Esophagus squamous epithelium (tissue), 5 donors: ENCODE measurements at regions not wholly inside any gene's neighbourhood (a gene's known extent, or its start where the extent isn't known, plus 50 kb on each side); places are given as distances from the start of the nearest gene placed in this dataset.

Source experiments
- DNase-seq: peaks from one replicate; lab custom pipeline; 2025; lab: John Stamatoyannopoulos, UW
- H3K27ac ChIP-seq, 4 donors: fragments of 200-600 bp; sonication (generic); one replicate each; pipeline ENCODE4 v1.5.1; 2016 to 2019; ENCODE audit warnings: mild to moderate bottlenecking in 1 of 4
- H3K27me3 ChIP-seq, 4 donors: fragments of 200-600 bp; sonication (generic); 1 replicate in 3 of 4; 2 replicates in 1 of 4; pipeline versions ENCODE4 v1.5.1 to v1.6.0; 2017 to 2021; ENCODE audit warnings: antibody characterized with exemption in 1 of 4
- H3K36me3 ChIP-seq, 3 donors: fragments of 200-600 bp; sonication (generic); one replicate each; pipeline ENCODE4 v1.5.1; 2016 to 2019
- H3K4me1 ChIP-seq, 3 donors: fragments of 200-600 bp; sonication (generic); one replicate each; pipeline ENCODE4 v1.5.1; 2017 to 2019
- H3K4me3 ChIP-seq, 4 donors: fragments of 200-600 bp; sonication (generic); 1 replicate in 3 of 4; 2 replicates in 1 of 4; pipeline ENCODE4 v1.5.1; 2016 to 2019; ENCODE audit warnings: mild to moderate bottlenecking in 2 of 4, moderate library complexity in 1 of 4
- H3K9me3 ChIP-seq, 3 donors: fragments of 200-600 bp; sonication (generic); one replicate each; pipeline ENCODE4 v1.5.1; 2016 to 2019
- POLR2A ChIP-seq, 4 donors: fragments of 450-650 bp; IDR thresholded peaks; one replicate each; pipeline ENCODE4 v1.6.1; 2017; ENCODE audit warnings: antibody characterized with exemption in 4 of 4, mild to moderate bottlenecking in 4 of 4, moderate library complexity in 3 of 4
- WGBS, 2 donors: methylation state at CpG; one replicate each; pipeline ENCODE4 v1.1.5; 2018; 5-methylcytosine and 5-hydroxymethylcytosine counted together
- intact Hi-C: fragments of 100-400 bp; cut with DNase I; formaldehyde crosslinking; loops from one replicate; pipeline ENCODE4 v1.15.0; 2022
- TF ChIP-seq, protein P1 (sequence below), 6 experiments: fragments of 450-650 bp in 4 of 6; fragments of 200-600 bp in 2 of 6; sonication (generic) in 2 of 6; IDR thresholded peaks; one replicate each; pipeline ENCODE4 v1.5.1; 2016 to 2019; ENCODE audit warnings: antibody characterized with exemption in 6 of 6, mild to moderate bottlenecking in 4 of 6, moderate library complexity in 4 of 6
- donor health status: DM: yes; HTN: yes; CAD: no.

DNA sequence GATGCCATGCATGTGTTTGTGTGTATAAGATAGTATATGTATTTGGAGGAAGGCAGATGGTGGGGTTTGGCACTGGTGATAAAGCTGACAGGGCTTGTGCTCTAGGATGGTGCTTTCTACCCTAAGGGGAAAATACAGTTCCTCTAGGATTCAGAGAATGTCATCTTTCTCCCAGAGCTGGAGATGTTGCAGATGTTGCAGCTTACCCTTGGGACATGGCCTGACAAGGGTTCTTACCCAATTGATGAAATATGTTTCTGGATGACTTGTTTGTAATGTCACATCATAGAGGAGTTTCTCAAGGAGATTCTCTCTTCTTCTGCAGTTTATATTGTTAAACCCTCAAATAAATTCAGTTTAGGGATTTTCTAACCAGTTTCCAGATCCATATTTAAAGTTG lies 52.5 kb upstream of the PITX2 start:
- no peaks in the 10 kb centered on the region for H3K9me3 ChIP-seq
- intact Hi-C loops = no loop called here
- H3K4me1 ChIP-seq = no peaks in the 10 kb centered on the region
- no peak overlapping the region for H3K4me3 ChIP-seq
- peaks cover 0 to 10% (median 0%) of the 10 kb centered on the region in 4 donors for H3K27me3 ChIP-seq
- no peak for DNase-seq
- no peaks in the 10 kb centered on the region for H3K36me3 ChIP-seq
- TF ChIP-seq, protein P1, sequence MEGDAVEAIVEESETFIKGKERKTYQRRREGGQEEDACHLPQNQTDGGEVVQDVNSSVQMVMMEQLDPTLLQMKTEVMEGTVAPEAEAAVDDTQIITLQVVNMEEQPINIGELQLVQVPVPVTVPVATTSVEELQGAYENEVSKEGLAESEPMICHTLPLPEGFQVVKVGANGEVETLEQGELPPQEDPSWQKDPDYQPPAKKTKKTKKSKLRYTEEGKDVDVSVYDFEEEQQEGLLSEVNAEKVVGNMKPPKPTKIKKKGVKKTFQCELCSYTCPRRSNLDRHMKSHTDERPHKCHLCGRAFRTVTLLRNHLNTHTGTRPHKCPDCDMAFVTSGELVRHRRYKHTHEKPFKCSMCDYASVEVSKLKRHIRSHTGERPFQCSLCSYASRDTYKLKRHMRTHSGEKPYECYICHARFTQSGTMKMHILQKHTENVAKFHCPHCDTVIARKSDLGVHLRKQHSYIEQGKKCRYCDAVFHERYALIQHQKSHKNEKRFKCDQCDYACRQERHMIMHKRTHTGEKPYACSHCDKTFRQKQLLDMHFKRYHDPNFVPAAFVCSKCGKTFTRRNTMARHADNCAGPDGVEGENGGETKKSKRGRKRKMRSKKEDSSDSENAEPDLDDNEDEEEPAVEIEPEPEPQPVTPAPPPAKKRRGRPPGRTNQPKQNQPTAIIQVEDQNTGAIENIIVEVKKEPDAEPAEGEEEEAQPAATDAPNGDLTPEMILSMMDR (IDR thresholded peaks at IDR 0.05) = no peak
- no peak for TF ChIP-seq POLR2A (IDR thresholded peaks at IDR 0.05)
- no peak overlapping the region for H3K27ac ChIP-seq

DNA sequence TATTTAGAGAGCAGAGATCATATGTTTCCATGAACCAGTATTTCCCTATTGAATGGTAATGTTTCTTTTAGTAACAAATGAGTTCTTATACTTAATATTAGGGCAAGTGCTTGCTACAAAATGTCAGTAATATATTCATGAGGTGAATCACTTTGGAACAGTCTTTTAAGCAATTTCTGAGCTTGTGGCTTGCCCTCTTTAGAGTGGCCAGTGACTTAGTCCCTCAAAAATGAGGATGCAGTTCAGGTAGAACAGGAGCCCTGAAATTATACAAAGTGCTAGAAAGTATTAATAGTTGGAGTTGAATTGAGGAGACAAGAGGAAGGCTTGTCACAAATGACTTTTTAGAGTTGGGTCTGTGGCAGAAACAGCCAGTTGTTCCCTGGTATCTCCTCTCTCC lies 53.4 kb upstream of the PITX2 start:
- H3K9me3 ChIP-seq = no peaks in the 10 kb centered on the region
- H3K27ac ChIP-seq = no peak overlapping the region
- no peaks in the 10 kb centered on the region for H3K36me3 ChIP-seq
- intact Hi-C loops = no loop called here
- TF ChIP-seq, protein P1 (IDR thresholded peaks at IDR 0.05) = no peak
- no peak for TF ChIP-seq POLR2A (IDR thresholded peaks at IDR 0.05)
- DNase-seq = no peak
- H3K4me1 ChIP-seq = no peaks in the 10 kb centered on the region
- H3K27me3 ChIP-seq = peaks cover 0 to 10% (median 0%) of the 10 kb centered on the region in 4 donors
- no peak overlapping the region for H3K4me3 ChIP-seq

DNA sequence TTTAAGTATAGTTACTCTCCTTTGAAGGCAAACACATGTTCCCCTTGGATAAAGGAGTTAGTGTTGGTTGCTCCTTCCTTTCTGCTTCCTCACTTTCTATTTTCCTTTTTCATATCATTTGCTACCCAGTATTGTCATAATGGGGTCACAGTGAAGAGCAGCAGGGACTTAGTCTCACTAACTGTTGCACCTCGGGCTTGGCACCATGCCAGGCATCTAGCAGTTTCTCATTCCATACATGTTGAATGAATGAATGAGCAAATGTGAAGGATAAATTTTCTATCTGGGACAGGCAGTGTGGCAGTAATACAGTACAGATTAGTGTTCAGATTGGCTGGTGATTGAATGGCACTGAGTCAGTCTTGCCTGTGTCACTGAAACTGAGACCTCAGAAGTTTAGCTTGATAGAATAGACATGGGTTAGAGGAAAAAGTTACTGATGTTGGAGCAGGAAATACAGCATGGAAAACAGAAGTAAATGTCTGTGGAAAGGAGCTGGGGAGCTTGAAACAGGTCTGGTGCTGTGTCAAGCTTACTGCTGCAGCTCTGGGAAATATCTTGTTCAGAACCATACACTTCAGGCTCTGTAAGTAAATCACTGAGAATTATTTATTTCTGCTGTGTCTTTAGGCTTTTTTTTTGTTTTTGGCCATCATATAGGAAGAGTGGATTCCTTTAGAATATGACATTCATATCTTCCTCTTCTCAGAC lies 55.8 kb upstream of the PITX2 start:
- Histone ChIP-seq H3K9me3 (no peaks in the 10 kb centered on the region), H3K36me3 (no peaks in the 10 kb centered on the region), H3K4me3 (no peak overlapping the region), H3K4me1 (no peaks in the 10 kb centered on the region), H3K27me3 (peaks cover 0 to 10% (median 0%) of the 10 kb centered on the region in 4 donors), H3K27ac (no peak overlapping the region)
- intact Hi-C loops = no loop called here
- no peak for DNase-seq
- 10 to 25% methylated on average over 1 of the region's 1 CpG for WGBS, 2 donors
- no peak for TF ChIP-seq POLR2A (IDR thresholded peaks at IDR 0.05)
- TF ChIP-seq, protein P1 (IDR thresholded peaks at IDR 0.05) = no peak

DNA sequence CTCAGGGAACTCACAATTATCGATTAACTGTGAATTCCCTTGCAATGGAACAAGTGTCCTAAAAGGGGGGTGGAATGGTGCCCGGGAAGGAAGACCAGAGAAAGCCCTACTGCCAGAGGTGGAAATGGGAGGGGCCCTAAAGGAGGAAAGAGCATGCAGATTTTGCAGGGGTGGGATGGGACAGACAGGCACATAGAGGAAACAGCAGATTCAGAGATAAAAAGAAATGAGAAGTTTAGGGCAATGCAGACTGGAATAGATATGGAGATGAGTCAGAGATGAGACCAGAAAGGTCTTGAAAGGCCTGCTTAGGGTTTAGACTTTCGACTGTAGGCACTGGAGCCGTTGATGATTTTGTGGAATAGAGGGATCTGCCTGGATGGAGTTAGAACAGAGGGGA lies 57.4 kb upstream of the PITX2 start:
- intact Hi-C loops = no loop called here
- DNase-seq = no peak
- Histone ChIP-seq H3K9me3 (no peaks in the 10 kb centered on the region), H3K4me3 (no peak overlapping the region), H3K36me3 (no peaks in the 10 kb centered on the region), H3K4me1 (no peaks in the 10 kb centered on the region), H3K27ac (no peak overlapping the region), H3K27me3 (peaks cover 0 to 6% (median 0%) of the 10 kb centered on the region in 4 donors)
- 65 to 71% methylated on average over 4 of the region's 4 CpGs for WGBS, 2 donors
- TF ChIP-seq, protein P1 (IDR thresholded peaks at IDR 0.05) = no peak
- TF ChIP-seq POLR2A (IDR thresholded peaks at IDR 0.05) = no peak

DNA sequence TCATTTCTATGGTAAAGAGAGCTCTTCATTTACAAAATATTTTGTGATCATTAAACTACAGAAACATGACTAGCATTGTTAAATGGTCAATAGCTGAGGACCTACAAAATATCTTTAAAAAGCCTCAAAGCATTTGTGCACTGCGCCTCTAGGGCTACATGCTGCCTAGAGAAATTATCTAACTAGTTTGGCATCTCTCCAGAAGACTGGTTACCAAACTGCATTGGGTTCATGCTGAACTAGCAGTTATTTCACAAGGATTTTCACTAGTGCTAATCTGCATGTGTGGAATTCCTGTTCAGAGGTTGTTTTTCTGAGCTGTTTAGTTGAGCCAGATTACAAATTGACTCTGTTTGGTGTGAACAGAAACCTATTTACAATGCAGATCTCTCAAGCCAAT lies 58.5 kb upstream of the PITX2 start:
- H3K4me1 ChIP-seq = no peaks in the 10 kb centered on the region
- intact Hi-C loops = no loop called here
- TF ChIP-seq POLR2A (IDR thresholded peaks at IDR 0.05) = no peak
- TF ChIP-seq, protein P1 (IDR thresholded peaks at IDR 0.05) = no peak
- H3K36me3 ChIP-seq = no peaks in the 10 kb centered on the region
- peaks cover 0 to 6% (median 0%) of the 10 kb centered on the region in 4 donors for H3K27me3 ChIP-seq
- H3K9me3 ChIP-seq = no peaks in the 10 kb centered on the region
- 54 to 81% methylated on average over 1 of the region's 1 CpG for WGBS, 2 donors
- no peak overlapping the region for H3K27ac ChIP-seq
- DNase-seq = no peak
- H3K4me3 ChIP-seq = no peak overlapping the region
